NCI-H146 (cell line): ENCODE measurements at regions not wholly inside any gene's neighbourhood (a gene's known extent, or its start where the extent isn't known, plus 50 kb on each side); places are given as distances from the start of the nearest gene placed in this dataset.
"Not testable (repeated sequence)": the region's sequence is repeated elsewhere in the genome, so short reads cannot be mapped to it uniquely, and the experiment has no call there.

Experiments
- DNase-seq: peaks from one replicate; lab custom pipeline; 2025; lab: John Stamatoyannopoulos, UW

DNA sequence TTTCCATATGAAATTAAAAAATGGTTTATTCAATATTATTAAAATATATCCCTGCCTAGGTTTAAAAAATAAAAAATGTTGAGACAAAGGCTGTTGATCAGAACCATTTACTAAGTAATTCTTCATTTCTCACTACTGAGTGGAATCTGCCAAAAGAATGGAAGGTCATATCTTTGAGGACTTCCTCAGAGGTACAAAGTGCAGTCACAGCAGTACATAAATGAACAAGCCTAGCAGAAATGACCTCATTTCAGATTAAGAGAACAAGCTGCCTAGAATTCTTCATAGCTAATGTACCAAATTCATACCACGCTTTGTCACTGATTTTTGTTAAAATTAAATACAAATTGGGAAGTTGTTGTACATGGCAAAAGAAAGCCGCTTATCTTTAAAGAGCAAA lies 318.9 kb upstream of the TFPI start:
- DNase-seq = no peak

DNA sequence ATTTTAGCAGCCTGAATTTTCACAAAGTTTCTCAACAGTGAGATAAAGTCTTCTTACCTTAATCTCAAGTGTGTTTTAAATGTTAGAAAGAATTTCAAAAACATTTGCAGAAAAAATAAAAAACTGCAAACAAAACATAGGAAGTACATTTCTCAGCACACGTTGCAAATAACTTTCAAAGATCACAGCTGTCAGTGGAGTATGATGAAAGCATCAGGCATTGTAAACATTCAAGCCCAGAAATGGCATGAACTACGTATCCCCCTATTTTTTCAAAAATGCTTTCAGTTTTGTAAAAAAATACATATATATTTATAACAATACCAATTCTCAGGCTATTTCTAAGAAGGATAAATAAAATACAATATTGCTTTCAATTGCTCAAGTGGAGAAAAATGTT lies 320.6 kb upstream of the TFPI start:
- no peak for DNase-seq

DNA sequence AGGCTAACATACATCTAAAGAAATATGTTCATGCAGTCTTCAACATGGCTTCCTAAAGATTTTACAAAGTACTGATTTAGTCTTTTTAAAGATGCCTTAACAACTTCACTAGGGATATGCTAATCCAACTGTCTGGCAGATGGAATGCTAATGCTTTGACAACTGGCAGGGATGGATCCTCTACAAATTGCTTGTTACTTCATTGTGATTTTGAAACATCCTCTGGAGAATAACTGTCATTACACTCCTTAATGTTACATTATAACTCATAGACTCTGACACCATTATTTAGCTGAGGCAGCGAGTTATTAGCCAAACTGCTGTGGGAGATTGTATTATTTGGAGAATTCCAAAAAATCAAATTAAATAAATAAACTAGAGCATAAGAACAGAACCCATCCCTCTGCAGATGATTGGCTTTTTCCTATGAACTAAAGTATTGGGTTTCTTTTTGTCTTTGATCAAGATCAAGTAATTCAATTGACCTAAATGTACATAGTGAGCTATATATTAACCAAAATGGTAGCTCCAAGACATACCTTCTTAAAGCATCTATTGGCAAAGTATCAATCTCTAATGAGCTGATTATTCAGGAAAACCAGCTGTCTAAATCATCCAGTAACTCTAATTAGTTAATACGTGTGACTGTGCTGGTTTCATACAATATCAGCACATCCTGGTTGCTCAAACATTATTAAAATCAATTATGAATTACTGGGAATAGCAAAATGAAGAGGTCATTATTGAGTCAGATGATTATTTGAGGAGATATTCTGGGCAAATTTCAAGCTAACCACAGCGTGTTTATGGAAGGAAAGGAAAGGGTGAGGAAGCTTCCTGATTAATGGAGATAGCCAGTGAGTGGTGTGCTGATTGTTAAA lies 321.3 kb upstream of the TFPI start:
- no peak for DNase-seq

DNA sequence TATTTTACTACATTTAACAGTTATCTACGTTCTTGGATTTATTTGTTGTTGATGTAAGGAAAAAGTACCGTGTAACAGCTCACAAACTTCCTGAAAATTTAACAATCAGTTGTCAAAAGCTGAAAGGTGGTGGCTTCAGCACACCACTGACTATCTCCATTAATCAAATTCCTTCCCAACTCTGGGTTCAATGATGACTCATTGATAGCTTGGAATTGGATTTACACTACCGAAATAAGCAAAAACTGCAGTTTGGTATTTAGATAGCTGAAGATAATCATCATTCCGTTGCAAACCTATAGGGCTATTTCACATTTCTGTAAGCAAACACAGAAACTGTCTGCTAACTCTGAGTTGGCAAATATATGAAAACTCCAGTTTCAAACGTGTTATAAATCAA lies 322.3 kb upstream of the TFPI start:
- no peak for DNase-seq

DNA sequence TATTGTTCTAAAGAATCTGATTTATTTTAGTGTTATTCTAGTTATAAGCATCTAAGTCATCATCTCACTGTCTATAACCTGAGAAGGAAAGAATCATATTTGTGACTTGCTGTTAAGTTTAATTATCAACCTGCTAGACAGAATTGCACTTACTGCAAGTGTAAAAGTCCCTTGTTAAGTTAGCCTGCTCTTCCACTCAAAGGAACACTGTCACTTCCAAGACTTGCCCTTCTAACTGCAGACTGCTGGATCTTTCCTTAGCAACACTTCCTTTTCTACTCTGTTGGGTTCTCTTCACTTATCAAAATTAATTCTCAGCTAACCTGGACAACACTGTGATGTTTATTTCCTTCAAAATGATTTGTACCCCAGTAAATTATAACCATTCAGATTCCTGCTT lies 323.2 kb upstream of the TFPI start:
- DNase-seq = no peak

- DNase-seq = no peak
These were observed 323.9 kb upstream of the TFPI start for GRCh38 chr2:187878112-187878511.

DNA sequence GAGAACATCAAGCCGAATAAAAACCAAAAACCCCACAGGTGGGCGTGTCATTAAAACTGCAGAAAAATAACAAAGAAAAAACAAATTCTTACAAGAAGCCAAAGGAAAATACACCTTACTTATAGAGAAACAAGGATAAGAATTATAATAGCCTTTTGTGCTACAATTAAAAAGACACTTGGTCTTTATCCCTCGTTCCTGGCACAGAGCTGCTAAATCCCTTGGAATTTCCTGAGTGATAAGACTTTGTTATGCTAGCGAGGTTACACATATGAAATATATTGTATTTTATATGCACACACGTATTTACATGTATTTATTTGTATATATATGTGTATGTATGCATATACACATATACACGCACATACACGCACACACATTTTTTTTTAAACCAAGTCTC lies 325.3 kb upstream of the TFPI start:
- no peak for DNase-seq

GRCh38 chr2:187884003-187884402 lies 329.8 kb upstream of the TFPI start:
- no peak for DNase-seq

DNA sequence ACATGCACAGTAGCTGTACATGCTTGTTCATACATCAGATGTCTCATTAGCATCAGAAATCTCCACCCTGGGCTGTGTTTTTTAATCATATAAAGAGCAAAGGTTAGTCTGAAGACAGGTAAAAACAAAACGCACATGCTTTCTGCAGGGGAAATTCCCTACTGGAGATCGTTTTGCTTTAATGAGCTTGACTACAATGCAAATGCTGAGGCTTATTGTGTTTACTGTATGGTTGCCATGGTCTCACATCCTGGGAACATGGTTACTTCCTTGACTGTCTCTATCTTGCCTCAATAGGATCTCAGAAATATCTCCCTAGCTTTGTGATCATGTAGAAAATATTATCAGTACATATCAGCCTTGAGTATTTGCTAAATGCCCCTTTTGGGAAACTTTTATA lies 336.5 kb upstream of the TFPI start:
- DNase-seq = peak; percentile 18

DNA sequence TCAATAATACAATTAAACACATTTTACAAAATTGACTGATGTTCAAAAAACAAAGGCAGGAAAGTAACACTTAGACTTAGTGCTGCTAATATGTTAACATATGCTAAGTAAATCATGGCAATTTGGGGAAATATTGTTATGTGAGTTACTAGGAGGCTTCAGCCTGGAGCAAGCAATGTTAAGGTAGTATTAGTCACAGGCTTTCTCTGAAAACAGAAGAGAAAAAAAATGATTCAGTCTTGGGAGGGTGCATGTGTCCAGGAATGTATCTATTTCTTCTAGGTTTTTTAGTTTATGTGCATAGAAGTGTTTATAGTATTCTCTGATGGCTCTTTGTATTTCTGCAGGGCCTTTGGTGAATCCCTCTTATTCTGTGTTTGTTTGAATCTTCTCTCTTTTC lies 345.8 kb upstream of the TFPI start:
- no peak for DNase-seq

- no peak for DNase-seq
These were observed 351.8 kb upstream of the TFPI start for GRCh38 chr2:187906021-187906420.

DNA sequence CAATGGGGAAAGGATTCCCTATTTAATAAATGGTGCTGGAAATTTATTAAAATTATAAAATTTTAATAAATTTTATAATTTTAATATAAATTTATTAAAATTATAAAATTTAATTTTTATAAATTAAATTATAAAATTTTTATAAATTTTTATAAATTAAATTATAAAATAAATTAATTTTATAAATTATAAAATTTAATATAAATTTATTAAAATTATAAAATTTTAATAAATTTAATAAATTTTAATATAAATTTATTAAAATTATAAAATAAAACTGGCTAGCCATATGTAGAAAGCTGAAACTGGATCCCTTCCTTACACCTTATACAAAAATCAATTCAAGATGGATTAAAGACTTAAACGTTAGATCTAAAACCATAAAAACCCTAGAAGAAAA lies 356.7 kb upstream of the TFPI start:
- not testable (repeated sequence) for DNase-seq

DNA sequence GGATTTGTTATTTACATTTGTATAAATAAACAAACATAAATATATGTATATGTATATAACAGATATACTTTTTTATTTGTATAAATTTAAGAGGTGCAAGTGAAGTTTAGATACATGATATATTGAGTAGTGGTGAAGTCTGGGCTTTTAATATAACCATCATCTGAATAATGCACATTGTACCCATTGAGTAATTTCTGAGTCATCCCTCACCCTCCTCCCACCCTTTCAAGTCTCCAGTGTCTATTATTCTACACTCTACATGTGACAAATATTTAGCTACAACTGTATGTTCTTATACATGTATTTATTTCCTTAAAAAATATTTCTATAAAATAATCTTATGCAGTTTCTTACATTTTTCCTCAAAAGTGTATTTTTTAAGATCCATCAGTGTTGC lies 358.7 kb upstream of the TFPI start:
- no peak for DNase-seq

- no peak for DNase-seq
These were observed 361.6 kb upstream of the TFPI start for GRCh38 chr2:187915810-187916209.

GRCh38 chr2:187916799-187917198 lies 362.6 kb upstream of the TFPI start:
- no peak for DNase-seq

GRCh38 chr2:187917535-187917934 lies 363.3 kb upstream of the TFPI start:
- no peak for DNase-seq

DNA sequence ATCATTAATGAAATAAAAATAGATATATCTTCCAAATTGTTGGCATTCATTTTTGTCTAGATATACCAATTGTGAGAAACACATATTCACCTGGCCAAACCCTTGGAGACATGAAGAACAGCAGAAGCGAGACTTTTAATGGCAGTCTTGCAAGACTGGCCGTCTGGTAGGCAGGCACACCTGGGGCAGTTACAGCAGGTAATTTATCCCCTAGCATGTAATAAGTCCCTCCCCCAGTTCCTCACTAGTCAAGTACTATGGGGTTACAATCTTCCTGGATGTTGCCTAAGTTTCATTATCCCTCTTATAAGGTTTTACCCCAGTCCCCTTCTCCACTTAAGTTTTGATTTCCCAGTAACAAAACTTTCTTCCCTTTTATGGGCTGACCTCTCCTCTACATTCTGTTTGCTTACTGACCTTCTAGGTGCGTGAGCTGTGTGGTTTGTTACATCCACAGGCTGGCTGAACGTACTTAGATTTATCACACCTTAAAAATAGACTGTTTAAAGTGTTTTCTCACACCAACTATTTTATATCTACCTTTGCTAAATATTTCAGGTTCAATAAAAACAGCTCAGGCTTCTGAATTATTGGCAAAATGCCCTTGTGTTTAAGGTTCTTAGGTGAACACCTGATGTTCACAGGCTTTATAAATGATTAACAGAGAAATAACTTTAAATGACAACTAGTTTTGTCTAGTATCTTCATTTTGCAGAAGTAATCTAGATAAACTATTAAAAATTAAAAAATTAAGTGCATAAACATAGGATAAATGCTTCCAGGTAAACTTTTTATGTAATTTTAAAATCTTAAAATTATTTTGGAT lies 365.0 kb upstream of the TFPI start:
- no peak for DNase-seq

- DNase-seq = no peak
These were observed 366.3 kb upstream of the TFPI start for GRCh38 chr2:187920511-187920910.

- no peak for DNase-seq
These were observed 368.6 kb upstream of the TFPI start for GRCh38 chr2:187922846-187923245.

GRCh38 chr2:187924293-187924692 lies 367.4 kb upstream of the GULP1 start:
- no peak for DNase-seq

- DNase-seq = no peak
These were observed 357.4 kb upstream of the GULP1 start for GRCh38 chr2:187934236-187934635.

DNA sequence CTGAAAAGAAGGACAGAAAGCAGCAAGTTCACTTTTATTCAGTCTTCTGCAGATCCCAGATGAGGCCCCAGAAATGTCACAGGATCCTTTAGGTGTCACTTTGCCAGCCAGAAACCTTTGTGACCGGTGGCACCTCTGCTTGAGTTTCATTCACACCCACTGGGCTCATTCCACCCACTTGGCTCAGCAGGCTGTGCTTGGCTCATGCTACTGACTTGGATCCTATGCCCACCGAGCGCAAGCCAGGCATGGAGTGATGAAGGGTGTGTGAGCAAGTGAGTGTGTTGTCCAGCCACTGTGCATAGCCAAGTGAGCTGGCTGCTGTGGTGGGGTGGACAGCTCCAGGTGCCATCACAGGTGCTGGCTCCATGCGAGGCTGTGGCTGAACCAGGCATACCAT lies 357.0 kb upstream of the GULP1 start:
- no peak for DNase-seq

GRCh38 chr2:187935126-187935525 lies 356.5 kb upstream of the GULP1 start:
- no peak for DNase-seq
